Fibroblast of pulmonary artery (primary cell): ENCODE measurements at regions not wholly inside any gene's neighbourhood (a gene's known extent, or its start where the extent isn't known, plus 50 kb on each side); places are given as distances from the start of the nearest gene placed in this dataset.

ENCODE experiments used
- DNase-seq: peaks from one replicate; pipeline ENCODE4 v3.0.0-alpha.2; 2010; ENCODE audit warnings: low read depth
- H3K4me3 ChIP-seq: replicated peaks from 2 replicates; pipeline ENCODE4 v1.5.1; 2011; ENCODE audit warnings: low read depth, mild to moderate bottlenecking, control low read depth, low read length, moderate library complexity
- CTCF ChIP-seq: IDR thresholded peaks from 2 replicates; pipeline ENCODE4 v1.5.1; 2011; ENCODE audit warnings: mild to moderate bottlenecking, control low read depth, low read length, inconsistent platforms; ENCODE audit errors: missing control alignments

DNA sequence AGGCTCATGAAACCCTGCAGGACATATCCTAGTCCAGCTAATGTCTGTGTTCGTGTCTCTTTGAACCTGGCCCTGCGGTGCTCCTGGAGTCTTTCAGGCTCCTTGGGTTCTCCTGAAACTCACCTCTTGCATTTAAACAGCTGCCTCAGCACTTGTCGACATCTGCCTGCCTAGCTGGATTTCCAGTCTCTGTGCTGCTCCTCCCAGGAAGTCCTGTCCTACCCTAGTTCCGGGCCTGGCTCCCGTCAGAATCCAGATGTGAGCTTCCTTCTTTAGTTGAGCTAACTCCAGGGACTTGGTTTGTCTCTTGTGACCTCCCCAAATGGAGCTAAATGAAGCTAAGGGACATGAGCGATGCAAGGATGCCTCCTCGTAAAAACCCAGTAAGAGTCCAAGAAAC, 155.2 kb upstream of the PIRT start:
- DNase-seq = no peak
- no peak for TF ChIP-seq CTCF

DNA sequence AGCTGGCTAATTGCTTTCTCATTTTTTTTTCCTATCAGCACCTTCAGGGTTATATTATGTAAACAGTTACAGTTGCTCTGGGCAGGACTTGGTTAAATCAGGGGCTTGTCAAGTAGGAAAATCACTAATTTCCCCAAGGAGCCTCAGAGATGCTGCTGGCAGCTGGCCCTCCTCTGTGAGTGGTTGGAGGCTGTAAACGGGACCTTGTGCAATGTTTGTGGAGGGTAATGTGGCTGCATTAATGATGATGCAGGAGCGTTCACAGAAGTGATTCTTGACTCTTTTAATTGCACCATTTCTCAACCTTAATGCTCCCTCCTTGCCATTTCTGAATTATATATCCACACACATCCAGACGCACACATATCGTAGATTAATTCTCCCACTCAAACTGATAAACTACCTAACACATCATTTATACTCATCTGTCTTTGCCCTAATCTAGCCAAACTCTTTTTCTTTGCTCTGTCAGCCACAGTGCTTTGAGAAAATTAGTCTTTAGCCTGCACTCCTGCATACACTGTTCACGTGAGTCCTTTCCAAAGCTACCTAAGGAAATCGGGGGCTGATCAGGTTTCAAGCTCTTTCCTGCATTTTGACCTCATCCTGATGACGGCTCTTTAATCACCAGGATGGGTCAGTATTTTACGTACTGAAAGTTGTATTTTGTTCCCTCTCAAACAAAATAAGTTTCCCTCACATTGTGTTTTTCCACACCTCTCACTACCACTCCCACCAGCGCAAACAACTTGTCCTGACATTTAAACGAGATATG, 154.4 kb upstream of the PIRT start:
- no peak overlapping the region for H3K4me3 ChIP-seq
- no peak for TF ChIP-seq CTCF
- DNase-seq = no peak

More for the DNA sequence above, 155.2 kb upstream of the PIRT start:
- no peak overlapping the region for H3K4me3 ChIP-seq

DNA sequence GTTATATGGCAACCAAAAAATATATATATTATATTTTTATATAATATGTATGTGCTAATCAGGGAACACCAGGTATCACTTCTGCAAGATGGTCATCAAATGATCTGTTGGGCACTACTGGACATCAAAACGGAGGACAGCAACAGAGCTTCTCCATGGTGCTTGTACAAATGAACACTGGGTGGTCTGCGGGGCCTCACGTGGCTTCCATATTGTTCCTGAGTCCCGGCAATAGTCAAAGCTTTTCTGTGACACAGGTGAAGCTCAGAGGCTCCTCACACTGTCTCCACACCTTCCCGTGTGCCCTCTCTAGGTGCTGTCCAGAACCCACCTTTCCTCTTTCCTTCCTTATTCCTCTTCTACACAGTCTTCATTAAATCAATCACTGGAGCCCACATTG, 149.9 kb upstream of the PIRT start:
- TF ChIP-seq CTCF = no peak
- H3K4me3 ChIP-seq = no peak overlapping the region

DNA sequence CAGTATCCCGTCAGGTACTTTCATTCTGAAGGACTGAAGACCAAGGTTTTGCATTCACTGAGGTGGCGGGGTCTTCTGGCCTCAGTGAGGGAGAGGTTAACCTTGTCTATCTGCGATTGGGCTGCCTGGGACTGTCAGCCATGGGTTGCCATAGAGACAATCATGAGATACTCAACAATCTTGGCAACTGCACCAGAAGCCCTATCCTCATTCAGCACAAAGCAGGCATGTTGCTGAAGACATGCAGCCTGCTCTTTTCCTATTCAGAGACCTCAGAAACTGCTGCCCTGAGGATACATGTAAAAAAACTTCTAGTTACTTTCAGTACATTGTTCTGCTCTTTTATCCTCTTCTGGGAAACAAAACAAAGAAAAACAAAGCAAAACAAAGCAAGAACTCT, 146.3 kb upstream of the PIRT start:
- H3K4me3 ChIP-seq = no peak overlapping the region
- DNase-seq = no peak
- no peak for TF ChIP-seq CTCF

More for the DNA sequence above, 149.9 kb upstream of the PIRT start:
- DNase-seq = no peak

- no peak for DNase-seq
- TF ChIP-seq CTCF = no peak
- no peak overlapping the region for H3K4me3 ChIP-seq
These were observed 138.5 kb upstream of the PIRT start for GRCh38 chr17:10976401-10976800.

GRCh38 chr17:10968007-10968406, 130.1 kb upstream of the PIRT start:
- DNase-seq = no peak
- TF ChIP-seq CTCF = no peak
- H3K4me3 ChIP-seq = no peak overlapping the region

DNA sequence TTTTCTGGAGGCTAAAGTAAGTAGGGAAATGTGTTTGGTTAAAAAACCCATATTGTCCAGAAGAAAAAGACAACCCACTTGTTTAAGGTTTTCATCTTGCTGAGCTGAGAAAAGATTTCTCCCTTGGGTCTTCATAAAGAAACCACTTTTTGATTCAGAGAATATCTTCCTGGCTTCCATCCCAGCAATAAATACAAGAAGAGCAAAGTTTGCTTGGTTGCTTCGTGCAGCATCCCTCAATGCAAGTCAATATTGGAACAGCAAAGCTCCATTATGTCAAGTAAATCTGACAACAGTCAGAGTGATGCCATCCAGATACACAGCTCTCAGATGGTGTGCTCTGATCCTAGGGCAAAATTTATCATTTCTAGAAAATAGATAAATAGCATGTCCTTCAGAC, 118.9 kb upstream of the PIRT start:
- TF ChIP-seq CTCF = no peak
- DNase-seq = no peak
- no peak overlapping the region for H3K4me3 ChIP-seq
